ENCODE measurements at regions not wholly inside any gene's neighbourhood (a gene's known extent, or its start where the extent isn't known, plus 50 kb on each side); places are given as distances from the start of the nearest gene placed in this dataset.

DNA sequence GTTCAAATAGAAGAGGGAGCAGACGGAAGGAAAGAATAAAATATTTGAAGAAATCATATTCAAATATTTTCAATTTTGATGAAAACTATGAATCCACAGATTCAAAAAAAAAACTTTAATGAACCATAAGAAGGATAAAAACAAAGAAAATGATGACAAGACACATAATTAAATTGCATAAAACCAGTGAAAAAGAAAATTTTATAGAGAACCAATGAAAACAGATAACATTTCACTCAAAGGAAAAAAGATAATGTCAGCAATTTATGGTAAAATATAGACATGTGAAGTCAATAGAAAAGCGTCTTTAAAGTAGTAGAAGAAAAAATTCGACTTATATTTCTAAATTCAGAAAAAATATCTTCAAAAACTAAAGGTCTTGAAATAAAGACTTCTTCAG is 546.5 kb upstream of the ATXN7L3B start:
- Histone ChIP-seq H4K20me1 (ENCODE audit: control insufficient read depth, extremely low read depth, insufficient read depth, low read length) (no peaks in the 10 kb centered on the region), H3K4me2 (ENCODE audit: control insufficient read depth, extremely low read depth, insufficient read depth, low read depth, low read length) (no peak overlapping the region), H3K79me2 (ENCODE audit: control insufficient read depth, insufficient read depth, low read length) (no peaks in the 10 kb centered on the region), H3K9me3 (ENCODE audit: control insufficient read depth, low read depth, low read length) (no peaks in the 10 kb centered on the region), H3K9me1 (ENCODE audit: control insufficient read depth, extremely low read depth, insufficient read depth, low read length) (no peaks in the 10 kb centered on the region), H3K4me3 (ENCODE audit: control insufficient read depth in 2 of 3, extremely low read depth in 1 of 3, insufficient read depth in 2 of 3, low read depth in 1 of 3, low read length in 3 of 3) (no peak overlapping the region), H3K27me3 (ENCODE audit: control insufficient read depth, extremely low read depth, insufficient read depth, low read length) (no peaks in the 10 kb centered on the region), H3K36me3 (ENCODE audit: control insufficient read depth in 2 of 2, extremely low read depth in 1 of 2, insufficient read depth in 2 of 2, low read length in 2 of 2) (no peaks in the 10 kb centered on the region), H3K27ac (ENCODE audit: control insufficient read depth, insufficient read depth, low read length) (no peak overlapping the region), H3K9ac (ENCODE audit: control insufficient read depth, extremely low read depth, insufficient read depth, low read length) (no peak overlapping the region), H2AFZ (ENCODE audit: control insufficient read depth, low read length) (no peak overlapping the region), H3K4me1 (ENCODE audit: control insufficient read depth, extremely low read depth, insufficient read depth, low read length) (no peaks in the 10 kb centered on the region)
- no peak for TF ChIP-seq EZH2 (IDR thresholded peaks at IDR 0.05; ENCODE audit: low read length)
- TF ChIP-seq, protein P1, sequence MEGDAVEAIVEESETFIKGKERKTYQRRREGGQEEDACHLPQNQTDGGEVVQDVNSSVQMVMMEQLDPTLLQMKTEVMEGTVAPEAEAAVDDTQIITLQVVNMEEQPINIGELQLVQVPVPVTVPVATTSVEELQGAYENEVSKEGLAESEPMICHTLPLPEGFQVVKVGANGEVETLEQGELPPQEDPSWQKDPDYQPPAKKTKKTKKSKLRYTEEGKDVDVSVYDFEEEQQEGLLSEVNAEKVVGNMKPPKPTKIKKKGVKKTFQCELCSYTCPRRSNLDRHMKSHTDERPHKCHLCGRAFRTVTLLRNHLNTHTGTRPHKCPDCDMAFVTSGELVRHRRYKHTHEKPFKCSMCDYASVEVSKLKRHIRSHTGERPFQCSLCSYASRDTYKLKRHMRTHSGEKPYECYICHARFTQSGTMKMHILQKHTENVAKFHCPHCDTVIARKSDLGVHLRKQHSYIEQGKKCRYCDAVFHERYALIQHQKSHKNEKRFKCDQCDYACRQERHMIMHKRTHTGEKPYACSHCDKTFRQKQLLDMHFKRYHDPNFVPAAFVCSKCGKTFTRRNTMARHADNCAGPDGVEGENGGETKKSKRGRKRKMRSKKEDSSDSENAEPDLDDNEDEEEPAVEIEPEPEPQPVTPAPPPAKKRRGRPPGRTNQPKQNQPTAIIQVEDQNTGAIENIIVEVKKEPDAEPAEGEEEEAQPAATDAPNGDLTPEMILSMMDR (optimal IDR thresholded peaks at IDR 0.05 in 1 of 3, IDR thresholded peaks at IDR 0.05 in 1 of 3, conservative IDR thresholded peaks at IDR 0.05 in 1 of 3; ENCODE audit: extremely low read depth in 1 of 3, insufficient read depth in 2 of 3, low read length in 3 of 3): no peak
- dilution Hi-C loops (cut with MboI; ENCODE audit: extremely low pct_ligation_motif_present, low sequenced_read_pairs): no loop called here
- FAIRE-seq (no peak), DNase-seq (ENCODE audit: low read depth, low spot score) (no peak)

DNA sequence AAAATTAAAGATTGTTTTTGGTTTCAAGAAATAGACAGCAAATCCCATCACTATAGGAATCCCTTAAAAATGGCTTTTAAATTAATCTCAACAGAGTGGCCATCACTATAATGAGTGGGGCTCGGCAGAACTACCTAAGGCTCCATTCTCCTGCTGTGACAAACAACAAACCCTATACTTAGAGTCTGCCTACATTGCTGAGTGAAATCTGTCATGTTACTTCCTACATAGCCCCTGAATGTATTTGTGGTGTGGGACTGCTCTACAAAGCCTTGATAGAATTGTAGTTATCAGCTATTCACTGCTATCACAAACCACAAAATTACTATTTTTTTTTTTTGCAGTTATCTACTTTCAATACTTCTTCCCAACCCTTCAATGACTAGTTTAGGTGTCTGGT is 538.7 kb upstream of the ATXN7L3B start:
- Histone ChIP-seq H3K4me3 (ENCODE audit: control insufficient read depth in 2 of 3, extremely low read depth in 1 of 3, insufficient read depth in 2 of 3, low read depth in 1 of 3, low read length in 3 of 3) (no peak overlapping the region), H3K9ac (ENCODE audit: control insufficient read depth, extremely low read depth, insufficient read depth, low read length) (no peak overlapping the region), H4K20me1 (ENCODE audit: control insufficient read depth, extremely low read depth, insufficient read depth, low read length) (no peaks in the 10 kb centered on the region), H3K36me3 (ENCODE audit: control insufficient read depth in 2 of 2, extremely low read depth in 1 of 2, insufficient read depth in 2 of 2, low read length in 2 of 2) (no peaks in the 10 kb centered on the region), H3K4me2 (ENCODE audit: control insufficient read depth, extremely low read depth, insufficient read depth, low read depth, low read length) (no peak overlapping the region), H3K9me1 (ENCODE audit: control insufficient read depth, extremely low read depth, insufficient read depth, low read length) (no peaks in the 10 kb centered on the region), H3K4me1 (ENCODE audit: control insufficient read depth, extremely low read depth, insufficient read depth, low read length) (no peaks in the 10 kb centered on the region), H3K27me3 (ENCODE audit: control insufficient read depth, extremely low read depth, insufficient read depth, low read length) (no peaks in the 10 kb centered on the region), H3K27ac (ENCODE audit: control insufficient read depth, insufficient read depth, low read length) (no peak overlapping the region), H3K9me3 (ENCODE audit: control insufficient read depth, low read depth, low read length) (no peaks in the 10 kb centered on the region), H3K79me2 (ENCODE audit: control insufficient read depth, insufficient read depth, low read length) (no peaks in the 10 kb centered on the region), H2AFZ (ENCODE audit: control insufficient read depth, low read length) (no peak overlapping the region)
- DNase-seq (ENCODE audit: low read depth, low spot score) (no peak), FAIRE-seq (no peak)
- TF ChIP-seq, protein P1 (optimal IDR thresholded peaks at IDR 0.05 in 1 of 3, IDR thresholded peaks at IDR 0.05 in 1 of 3, conservative IDR thresholded peaks at IDR 0.05 in 1 of 3; ENCODE audit: extremely low read depth in 1 of 3, insufficient read depth in 2 of 3, low read length in 3 of 3): no peak
- TF ChIP-seq EZH2 (IDR thresholded peaks at IDR 0.05; ENCODE audit: low read length): no peak
- dilution Hi-C loops (cut with MboI; ENCODE audit: extremely low pct_ligation_motif_present, low sequenced_read_pairs): no loop called here

Data from keratinocyte (primary cell).